SK-N-SH treated with all-trans-retinoic acid at 6 μM for 48 hours (cell line): ENCODE measurements at regions not wholly inside any gene's neighbourhood (a gene's known extent, or its start where the extent isn't known, plus 50 kb on each side); places are given as distances from the start of the nearest gene placed in this dataset.

Experiments
- ARNTL ChIP-seq: fragments of 450-650 bp; formaldehyde crosslinking; IDR thresholded peaks from 2 replicates; pipeline ENCODE4 v1.5.0; 2020; ENCODE audit warnings: low read depth, mild to moderate bottlenecking, moderate library complexity, borderline replicate concordance
- BACH2 ChIP-seq: fragments of 250-450 bp; sonication (Bioruptor Pico); IDR thresholded peaks from 2 replicates; pipeline ENCODE4 v1.9.0; 2021; ENCODE audit warnings: mild to moderate bottlenecking, borderline replicate concordance
- GLIS3 ChIP-seq: fragments of 250-450 bp; sonication (Bioruptor Pico); IDR thresholded peaks from 2 replicates; pipeline ENCODE4 v1.5.0; 2020; ENCODE audit warnings: mild to moderate bottlenecking, moderate library complexity
- ZFP30 ChIP-seq: fragments of 450-650 bp; formaldehyde crosslinking; IDR thresholded peaks from 2 replicates; pipeline ENCODE4 v1.5.0; 2022; ENCODE audit warnings: mild to moderate bottlenecking, moderate library complexity
- TF ChIP-seq, protein P1 (sequence below): fragments of 250-450 bp; sonication (Bioruptor Pico); IDR thresholded peaks from 2 replicates; pipeline ENCODE4 v1.5.0; 2020; ENCODE audit warnings: mild to moderate bottlenecking, moderate library complexity

DNA sequence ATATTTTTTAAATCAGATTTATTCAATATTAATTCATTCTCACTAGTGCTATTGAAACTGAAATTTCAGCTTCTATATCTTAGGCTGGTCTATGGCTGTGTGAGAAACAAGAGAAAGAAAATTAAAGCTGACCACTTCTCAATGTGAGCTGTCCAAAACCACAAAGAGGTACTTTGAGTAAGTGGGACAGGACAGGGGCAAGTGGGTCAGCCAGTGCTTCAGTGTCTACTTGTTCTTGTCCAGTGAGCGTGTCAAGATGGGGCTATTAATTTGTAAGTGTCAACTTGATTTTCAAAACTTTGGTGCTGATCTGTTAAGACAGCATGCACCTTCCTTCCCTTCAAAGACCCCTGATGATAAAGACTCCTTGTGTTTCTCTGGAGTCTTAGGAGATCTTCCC lies 533.9 kb downstream of the PLPP3 start:
- TF ChIP-seq BACH2 (CRISPR knock-in tag) (no peak), GLIS3 (CRISPR knock-in tag) (no peak), ZFP30 (CRISPR knock-in tag) (no peak), ARNTL (CRISPR knock-in tag) (no peak)
- TF ChIP-seq, protein P1, sequence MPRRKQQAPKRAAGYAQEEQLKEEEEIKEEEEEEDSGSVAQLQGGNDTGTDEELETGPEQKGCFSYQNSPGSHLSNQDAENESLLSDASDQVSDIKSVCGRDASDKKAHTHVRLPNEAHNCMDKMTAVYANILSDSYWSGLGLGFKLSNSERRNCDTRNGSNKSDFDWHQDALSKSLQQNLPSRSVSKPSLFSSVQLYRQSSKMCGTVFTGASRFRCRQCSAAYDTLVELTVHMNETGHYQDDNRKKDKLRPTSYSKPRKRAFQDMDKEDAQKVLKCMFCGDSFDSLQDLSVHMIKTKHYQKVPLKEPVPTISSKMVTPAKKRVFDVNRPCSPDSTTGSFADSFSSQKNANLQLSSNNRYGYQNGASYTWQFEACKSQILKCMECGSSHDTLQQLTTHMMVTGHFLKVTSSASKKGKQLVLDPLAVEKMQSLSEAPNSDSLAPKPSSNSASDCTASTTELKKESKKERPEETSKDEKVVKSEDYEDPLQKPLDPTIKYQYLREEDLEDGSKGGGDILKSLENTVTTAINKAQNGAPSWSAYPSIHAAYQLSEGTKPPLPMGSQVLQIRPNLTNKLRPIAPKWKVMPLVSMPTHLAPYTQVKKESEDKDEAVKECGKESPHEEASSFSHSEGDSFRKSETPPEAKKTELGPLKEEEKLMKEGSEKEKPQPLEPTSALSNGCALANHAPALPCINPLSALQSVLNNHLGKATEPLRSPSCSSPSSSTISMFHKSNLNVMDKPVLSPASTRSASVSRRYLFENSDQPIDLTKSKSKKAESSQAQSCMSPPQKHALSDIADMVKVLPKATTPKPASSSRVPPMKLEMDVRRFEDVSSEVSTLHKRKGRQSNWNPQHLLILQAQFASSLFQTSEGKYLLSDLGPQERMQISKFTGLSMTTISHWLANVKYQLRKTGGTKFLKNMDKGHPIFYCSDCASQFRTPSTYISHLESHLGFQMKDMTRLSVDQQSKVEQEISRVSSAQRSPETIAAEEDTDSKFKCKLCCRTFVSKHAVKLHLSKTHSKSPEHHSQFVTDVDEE (CRISPR knock-in tag): no peak
